MV-4-11 (cell line): ENCODE measurements at regions not wholly inside any gene's neighbourhood (a gene's known extent, or its start where the extent isn't known, plus 50 kb on each side); places are given as distances from the start of the nearest gene placed in this dataset.

Experiments
- DNase-seq: peaks from one replicate; lab custom pipeline; 2025; lab: John Stamatoyannopoulos, UW

DNA sequence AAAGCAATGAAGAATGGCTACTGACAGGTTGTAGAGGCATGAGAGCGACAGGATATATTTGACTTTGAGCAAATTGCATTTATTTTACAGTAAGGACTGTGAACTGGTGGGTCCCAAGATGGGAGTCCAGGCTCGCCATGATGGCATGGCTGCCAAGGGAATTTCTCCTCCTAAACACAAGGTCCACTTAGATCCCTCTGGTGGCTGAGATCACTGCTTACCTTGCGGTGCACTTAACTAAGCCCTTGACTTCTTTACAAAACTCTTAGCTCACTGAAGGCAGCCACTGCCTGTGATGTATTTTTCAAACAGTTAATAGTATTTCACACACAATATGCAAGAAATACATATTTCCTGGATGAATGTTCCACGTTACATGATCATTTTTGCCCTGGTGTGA, 50.3 kb upstream of the SORBS2 start:
- no peak for DNase-seq

DNA sequence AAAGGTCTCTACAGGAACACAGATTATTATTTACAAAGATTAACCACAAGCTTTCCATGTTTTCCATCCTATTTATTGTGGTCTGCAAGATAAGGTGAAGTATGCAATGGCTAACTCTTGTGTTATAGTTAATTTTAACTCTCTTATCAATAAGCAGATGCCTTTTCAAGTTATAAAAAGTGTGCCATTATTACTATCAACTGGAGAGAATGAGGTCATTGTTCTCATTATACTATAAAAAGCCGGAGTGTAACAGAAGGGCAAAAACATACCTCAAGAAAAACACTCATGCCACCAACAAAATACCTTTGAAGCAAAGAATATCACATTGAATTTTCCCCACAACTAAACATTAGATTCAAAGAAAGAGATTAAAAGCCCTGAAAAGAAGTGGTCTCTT, 52.0 kb upstream of the SORBS2 start:
- no peak for DNase-seq

DNA sequence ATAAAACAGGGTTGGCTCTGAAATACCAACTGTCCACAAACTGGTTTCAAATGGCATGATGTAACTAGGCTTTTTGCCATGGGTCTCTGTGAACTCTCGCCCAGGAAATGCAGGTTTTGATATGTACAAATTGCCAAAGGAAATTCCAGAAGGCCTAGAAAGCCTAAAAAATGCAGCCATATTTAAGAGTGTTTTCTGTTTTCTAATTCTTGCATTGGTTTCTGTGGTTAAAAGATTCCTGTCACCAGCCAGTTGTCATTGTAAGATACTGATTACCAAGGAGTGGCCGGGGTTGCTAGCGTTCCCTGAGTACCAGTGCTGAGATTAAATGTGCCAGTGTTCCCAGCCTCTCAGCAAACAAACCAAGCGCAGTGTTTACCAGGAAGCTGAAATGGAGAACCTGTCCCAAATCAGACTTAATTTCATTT, 53.9 kb upstream of the SORBS2 start:
- DNase-seq = no peak

DNA sequence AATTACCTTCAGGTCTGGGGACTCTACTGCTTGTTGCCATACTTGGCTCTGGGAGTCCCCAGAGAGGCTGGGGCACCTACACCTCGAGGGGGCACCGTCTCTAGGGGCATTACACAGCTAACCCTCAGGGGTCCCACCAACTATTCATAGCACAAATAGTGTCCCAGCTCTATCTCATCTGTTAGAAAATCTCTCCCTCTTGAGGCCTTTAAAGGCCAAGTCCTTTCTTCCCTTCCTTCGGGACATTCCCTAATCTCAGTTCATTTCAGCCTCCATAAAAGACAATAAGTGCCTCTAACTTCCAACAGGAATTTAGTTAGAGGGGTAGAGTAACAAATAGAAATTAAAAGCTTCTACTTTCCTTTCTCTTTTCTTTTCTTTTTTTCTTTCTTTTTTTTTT, 55.8 kb upstream of the SORBS2 start:
- DNase-seq = no peak

DNA sequence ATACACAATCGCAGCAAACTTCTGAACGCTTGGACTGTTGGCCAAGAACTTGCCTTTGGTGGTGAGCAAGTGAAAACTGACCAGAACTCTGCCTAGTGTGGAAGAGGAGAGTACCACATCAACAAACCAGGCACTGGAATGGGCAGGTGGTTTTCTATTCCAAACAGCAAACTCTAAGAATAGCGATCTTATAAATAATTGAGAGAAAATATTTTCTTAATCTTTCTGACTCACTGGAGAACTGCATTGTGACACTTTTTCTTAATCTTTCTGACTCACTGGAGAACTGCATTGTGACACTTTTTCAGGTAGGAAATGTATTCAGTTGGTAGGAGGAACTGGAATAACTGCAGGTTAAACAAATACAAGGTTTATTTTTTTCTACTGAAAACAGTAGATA, 57.0 kb upstream of the SORBS2 start:
- DNase-seq = no peak

DNA sequence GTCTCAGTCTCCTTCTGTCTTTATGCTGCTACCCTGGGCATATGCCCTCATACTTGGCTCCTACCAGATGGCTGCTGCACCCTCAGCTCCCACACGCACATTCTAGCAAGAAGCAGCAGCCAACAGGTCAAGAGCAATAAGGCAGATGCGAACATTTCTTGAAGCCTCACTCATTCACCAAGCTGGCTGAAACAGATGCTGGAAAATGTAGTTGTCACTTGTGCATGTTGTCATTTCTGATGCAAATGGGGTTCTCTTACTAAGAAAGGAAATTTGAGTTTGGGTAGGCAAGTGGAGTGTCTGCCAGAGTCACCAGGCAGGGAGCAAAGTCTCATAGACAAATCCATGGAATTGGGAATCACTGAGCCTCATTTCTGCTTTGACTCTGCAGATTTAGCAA, 57.4 kb upstream of the SORBS2 start:
- DNase-seq = no peak

DNA sequence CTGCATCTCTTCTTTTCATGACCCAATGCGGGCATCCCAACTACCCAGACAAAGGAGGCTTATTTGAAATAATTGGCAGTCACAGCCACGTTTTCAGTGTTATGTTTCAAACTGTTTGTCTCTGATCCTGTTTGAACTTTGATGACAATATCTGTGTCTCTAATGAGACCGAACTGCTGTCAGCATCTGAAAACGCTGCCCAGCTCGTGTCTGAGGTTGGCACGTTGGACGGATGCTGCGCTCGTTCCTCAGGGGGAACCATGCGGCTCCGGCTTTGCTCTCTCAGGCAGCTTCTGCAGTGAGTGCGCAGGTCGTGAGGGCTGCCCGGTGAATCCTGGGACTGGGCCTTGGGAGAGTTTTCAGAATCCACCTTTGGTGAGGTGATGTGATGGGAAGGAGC, 58.4 kb upstream of the SORBS2 start:
- DNase-seq = no peak

DNA sequence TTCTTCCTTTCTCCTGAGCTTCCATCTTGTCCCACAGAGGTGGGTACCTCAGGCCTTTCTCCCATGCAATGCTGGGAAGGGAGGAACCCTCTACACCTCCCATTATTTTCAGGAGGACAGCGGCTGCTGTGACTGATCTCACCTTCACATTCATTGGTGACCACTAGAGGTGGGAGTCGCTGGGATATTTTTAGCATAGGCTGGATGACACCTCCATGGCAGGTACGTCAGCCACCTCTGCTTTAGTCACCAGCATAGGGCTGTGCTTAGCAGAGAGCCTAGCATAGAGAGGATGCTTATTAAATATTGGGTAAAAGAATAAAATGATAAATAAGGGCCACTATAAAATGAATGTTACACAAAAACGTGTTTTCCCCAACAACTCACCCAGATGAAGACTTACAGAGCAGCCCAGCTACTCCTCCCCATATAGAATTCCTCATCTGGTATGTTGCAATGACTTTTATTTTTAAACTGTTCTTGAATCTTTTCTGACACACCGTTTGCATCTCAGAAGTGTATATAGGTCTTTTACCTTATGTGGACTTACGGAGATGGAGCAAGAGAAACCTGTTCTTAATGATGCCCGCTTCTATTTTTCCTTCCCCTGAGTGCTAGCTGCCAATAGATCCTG, 60.9 kb upstream of the SORBS2 start:
- no peak for DNase-seq

DNA sequence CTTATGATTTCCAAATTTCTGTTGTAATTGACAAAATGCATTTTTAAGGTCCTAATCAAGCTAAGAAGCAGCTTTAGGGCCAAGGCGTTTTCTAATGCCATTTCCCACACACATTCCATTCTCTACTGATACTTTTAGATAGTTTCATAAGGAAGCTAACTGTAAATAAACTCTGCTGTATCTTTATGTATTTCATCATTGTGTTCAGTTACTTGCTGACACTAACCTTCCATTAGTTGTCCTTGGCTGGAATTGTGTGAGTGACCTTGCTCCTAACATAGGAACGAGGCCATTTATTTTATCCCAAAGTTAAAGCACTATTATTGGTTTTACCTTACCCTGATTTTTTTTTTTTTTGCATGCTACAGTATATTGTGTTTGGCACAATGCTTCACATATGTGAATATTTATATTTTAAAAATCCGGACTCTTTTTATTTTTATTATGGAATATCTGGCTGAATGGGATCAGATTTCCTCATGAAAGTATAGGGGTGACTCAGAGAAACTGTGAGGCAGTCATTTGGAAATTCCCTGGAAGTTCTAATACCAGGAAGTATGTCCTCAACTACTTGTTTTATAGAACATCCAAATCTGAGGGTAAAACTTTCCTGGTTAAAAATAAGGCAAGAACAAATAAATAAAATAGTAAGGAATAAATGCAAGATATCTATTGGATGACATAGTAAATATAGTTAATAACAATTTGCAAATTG, 62.7 kb upstream of the SORBS2 start:
- DNase-seq = no peak

DNA sequence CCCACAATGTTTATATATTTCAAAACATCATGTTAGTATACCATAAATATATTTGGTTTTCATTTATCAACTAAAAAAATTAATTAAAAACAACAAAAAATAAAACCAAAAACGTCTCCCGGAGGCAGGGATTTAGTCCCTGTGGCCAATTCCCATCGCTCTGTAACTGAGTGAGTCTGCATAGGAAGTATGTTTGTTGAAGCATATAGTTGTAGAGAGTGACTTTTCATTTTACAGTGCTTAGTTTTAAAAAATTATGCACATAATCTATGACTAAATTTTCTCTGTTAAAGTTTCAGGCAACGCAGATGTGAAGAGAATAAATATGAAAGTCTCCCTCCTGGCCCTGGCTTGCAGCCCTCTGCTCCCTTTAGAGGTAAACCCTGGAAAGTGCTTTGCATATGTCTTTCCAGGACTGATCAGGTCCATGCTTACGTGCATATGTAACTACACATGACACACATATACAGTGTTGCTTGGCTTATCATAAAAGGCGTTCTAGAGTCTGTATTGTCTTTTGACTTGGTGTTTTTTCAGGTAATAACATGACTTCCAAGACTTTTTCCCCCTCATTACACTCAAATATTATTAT, 63.4 kb upstream of the SORBS2 start:
- no peak for DNase-seq

DNA sequence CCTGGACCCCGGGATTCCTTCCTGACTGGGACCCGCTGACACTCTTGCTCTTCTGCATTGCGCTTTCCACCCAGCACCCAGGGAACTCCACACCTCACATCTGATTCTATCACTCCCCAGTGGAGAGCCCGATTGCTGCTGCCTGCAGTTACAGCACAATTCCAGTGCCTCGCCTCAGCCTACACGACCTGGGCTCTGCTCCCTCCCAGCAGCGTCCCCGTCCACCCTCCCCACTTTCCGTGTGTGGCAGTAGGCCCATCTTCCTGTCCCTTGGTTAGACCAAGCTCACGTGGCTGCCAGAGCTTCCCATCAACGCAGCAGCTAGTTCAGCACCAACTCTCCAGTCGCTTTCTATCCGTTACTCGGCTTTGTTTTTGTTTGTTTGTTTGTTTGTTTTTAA, 66.6 kb upstream of the SORBS2 start:
- DNase-seq = no peak

DNA sequence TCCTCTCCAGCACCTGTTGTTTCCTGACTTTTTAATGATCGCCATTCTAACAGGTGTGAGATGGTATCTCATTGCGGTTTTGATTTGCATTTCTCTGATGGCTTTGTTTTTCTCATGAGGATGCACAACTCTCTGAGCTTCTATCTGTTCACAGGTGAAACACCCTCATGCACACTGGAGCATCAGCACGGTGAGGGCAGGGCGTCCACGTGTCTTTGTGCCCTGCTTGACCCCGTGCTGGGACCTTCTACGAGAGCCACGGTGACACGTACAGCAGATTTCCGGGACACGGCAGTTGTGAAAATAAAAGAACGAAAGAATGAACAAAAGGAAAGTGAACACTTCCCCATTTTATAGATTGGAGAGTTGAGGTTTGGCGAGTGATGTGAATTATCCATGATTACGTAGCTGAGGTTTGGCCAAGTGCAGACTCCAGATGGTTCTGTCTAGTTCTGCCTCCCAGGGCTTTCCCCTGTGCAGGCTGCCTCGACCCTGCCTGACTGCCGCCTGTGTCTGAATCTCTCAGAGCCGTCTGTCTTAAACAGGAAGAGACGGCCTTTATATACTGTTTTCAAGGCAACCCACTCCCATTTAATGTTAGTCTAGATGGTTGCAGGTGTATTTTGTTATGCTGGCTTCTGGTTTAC, 67.8 kb upstream of the SORBS2 start:
- DNase-seq = peak; percentile 37

DNA sequence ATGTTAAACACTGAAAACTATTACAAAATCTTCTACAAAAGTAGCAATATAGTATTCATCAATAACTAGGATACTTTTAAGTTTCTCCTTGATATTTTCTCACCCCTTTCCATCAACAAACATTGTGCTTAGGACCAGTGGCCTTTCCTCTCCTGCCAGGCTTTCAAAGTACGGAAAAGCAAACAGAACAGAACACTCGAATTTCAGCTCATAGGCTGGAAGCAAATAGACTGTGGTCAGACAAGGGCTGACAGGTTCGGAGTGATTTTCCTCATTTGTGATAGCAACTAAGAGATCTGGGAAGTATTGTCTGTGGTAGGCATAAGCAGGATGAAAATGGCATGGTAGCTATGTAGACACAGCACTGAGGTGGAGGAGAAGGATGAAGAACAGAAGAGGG, 68.6 kb upstream of the SORBS2 start:
- no peak for DNase-seq

DNA sequence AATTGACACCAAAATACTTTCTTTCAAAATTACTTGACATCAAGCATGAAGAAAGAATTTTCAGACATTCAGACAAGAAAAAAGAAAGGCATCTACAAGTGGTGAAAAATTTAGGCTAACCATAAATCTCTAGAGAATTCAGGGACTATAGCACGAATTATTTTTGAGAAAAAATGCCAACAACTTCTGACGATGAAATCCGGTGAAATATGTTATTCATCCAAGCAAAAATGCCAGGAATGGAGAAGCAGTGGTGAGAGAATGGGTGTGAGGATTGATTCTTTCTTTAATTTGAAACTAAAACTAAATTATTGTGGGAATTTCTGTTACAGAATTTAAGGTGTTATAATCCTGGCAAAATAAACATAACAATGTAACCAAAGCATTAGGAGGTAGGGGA, 69.4 kb upstream of the SORBS2 start:
- no peak for DNase-seq

DNA sequence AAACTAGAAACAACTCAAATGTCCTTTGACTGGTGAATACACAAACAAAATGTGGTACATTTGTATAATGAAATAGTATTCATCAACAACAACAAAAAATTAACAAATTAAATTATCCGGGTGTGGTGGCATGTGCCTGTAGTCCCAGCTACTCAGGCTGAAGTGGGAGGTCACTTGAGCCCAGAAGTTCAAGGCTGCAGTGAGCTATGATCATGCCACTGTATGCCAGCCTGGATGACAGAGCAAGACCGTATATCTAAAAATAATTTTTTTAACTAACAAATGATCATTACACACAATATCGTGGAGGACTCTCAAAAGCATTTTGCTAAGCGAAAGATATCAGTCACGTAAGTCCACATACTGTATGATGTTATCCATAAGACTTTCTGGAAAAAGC, 71.6 kb upstream of the SORBS2 start:
- no peak for DNase-seq

DNA sequence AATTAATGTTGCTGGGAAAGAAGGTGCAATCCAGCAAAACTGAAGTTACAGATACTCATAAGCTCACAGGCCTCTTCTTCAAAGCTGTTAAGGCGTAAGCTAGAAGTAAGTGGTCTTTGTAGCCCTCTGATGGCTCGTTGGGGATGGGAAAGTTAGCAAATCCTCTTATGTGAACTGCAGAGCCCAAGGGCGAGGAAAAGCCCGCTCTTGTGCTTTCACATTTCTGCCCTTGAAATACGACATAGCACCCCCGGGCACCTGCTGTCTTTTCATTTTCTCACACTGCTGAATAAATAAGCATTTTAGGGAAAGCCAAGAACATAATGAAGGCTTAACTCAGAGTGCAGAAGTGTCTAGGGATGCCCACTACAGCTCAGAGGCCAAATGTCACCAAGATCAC, 73.1 kb upstream of the SORBS2 start:
- DNase-seq = no peak

DNA sequence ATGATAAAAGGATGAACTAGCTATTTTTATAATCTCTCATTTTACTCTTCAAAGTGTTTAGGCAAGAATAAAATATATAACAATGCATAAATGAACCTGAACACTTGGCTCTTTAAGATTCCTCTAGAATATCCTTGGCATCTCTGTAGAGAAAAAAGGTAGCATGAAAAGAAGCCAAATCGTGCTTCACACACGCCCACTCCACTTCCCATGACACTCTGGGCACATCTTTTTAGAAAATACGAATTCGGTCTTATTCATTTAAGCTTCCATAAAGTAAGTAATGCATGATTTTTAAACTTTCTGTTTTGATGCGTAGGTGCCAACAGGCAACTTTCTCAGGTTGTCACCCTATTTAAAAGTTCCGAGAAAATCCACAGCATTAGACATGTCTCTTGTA, 73.6 kb upstream of the SORBS2 start:
- no peak for DNase-seq

DNA sequence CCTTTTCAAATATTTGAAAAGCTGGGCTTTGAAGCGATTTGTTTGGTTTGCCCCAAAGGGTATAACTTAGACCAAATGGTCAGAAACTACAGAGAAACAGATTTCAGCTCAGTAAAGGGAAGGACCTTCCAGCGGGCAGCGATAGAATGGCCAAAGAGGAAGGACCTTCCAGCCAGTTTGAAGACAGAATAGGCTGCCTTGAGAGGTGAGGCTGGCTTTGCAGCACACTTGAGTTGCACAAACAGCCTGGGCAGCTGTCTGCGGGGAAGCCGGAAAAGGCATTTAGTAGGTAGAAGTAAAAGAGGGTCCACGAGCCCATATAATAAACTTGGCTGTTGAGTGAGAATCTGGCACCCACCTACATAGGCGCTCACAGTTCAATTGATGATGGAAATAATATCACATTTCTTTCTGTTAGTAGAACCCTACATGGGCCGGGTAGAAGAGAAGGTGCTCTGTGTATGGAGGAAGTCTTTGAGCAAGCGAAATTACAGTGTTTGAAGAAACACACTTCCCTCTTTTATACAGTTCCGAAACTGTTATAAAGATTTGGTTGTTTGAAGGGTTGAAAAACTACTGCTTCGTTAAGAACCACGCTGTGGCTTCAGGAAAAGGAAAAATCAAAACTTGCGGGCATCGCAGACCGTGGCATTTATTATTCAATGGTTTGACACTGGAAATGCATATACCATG, 75.0 kb upstream of the SORBS2 start:
- DNase-seq = peak; percentile 66

DNA sequence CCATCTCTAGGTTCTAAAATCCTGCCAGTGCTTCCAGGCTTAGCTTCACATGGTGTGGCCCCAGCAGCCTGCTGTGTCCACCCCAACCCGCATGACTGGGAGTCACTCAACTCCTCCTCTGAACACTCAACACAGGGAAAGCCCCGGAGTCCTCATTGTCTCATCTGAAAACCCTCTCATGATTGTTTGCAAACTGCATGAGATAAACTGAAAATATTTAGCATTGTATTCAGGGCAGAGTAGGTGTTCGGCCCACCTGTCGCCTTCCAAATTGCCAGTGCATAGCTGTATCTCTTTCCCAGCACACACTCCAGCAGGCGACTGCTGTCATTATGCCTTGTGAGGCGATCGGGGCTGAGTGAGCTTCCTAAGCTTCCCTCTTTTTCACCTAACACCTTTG, 76.7 kb upstream of the SORBS2 start:
- no peak for DNase-seq

DNA sequence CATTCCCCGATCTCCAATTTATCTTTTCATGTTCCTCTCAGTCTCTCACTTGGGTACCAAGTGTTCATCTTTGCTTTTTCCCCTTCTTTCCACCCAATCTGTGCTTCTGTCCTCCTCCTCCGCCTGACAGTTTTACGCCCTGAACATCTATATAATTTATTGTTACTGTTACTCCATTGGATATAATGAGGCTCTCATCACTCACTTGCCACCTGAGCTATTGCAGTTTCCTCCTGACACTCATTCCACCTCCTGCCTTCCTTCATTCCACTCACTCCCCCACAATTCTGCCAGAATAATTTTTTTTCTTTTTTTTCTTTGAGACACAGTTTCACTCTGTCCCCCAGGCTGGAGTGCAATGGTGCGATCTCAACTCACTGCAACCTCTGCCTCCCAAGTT, 77.6 kb upstream of the SORBS2 start:
- DNase-seq = no peak

DNA sequence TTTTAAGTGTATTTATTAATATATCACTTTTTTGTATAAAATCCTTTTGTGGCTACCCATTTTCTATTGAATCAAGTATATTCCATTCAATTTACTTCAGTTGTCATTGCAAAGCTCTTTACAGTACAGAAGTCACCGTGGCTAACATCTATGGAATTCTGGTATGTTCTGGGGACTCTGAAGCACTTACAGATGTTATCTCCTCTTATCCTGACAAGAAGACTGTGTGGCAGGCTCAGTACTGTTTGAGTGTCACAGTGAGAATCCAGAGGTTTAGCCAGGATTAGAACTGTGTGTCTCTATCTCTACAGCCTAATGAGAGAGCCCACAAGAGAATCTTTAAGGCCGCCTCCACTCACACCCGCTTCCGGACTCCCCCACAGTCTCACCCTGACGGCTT, 78.2 kb upstream of the SORBS2 start:
- no peak for DNase-seq

DNA sequence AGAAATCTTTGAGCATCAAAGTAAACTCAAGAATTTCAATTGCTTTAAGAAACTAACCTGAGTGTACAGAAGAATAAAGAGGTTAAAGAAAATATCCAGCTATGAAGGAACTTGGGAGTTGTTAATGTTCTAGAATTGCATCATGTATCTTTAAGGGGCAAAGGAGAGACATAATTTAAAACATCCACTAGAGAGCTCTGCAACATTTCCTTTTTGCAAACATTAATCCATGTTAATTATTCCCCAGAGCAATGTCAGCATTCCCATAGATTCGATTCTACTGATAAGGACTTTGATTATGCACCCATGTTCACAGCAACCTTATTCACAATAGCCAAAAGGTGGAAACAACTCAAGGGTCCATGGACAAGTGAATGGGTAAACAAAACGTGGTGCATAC, 80.2 kb upstream of the SORBS2 start:
- DNase-seq = no peak

DNA sequence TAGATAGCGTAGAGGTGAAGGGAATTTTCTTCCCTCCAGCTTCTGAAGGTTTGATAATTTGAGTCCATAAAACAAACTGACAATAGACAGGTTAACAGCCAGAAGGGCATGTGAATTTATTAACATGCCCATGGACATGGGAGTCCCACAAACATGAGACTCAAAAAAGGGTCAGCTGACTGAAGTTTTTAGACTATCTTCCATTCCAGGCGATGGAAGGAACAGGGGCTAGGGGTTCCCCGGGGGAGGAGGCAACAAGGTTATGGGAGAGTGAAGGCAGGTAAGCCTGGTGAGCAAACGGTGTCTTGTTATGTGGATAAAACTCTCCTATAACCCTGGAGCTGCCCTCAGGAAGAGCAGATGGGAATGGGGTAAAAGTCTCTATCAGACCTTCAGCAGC, 81.5 kb upstream of the SORBS2 start:
- no peak for DNase-seq
